COR-L47 (cell line): ENCODE measurements at regions not wholly inside any gene's neighbourhood (a gene's known extent, or its start where the extent isn't known, plus 50 kb on each side); places are given as distances from the start of the nearest gene placed in this dataset.
"Not testable (repeated sequence)": the region's sequence is repeated elsewhere in the genome, so short reads cannot be mapped to it uniquely, and the experiment has no call there.

Experiments
- DNase-seq: peaks from one replicate; lab custom pipeline; 2025; lab: John Stamatoyannopoulos, UW

- no peak for DNase-seq
These were observed 605.2 kb upstream of the EPHA5 start for GRCh38 chr4:66275411-66276038.

- peak; percentile 42 for DNase-seq
These were observed 602.8 kb upstream of the EPHA5 start for GRCh38 chr4:66273110-66273509.

- not testable (repeated sequence) for DNase-seq
These were observed 600.1 kb upstream of the EPHA5 start for GRCh38 chr4:66270356-66270755.

- DNase-seq = not testable (repeated sequence)
These were observed 596.3 kb upstream of the EPHA5 start for GRCh38 chr4:66266554-66266953.

GRCh38 chr4:66266035-66266434 is 595.7 kb upstream of the EPHA5 start:
- no peak for DNase-seq

GRCh38 chr4:66252291-66252690 is 582.0 kb upstream of the EPHA5 start:
- no peak for DNase-seq

GRCh38 chr4:66246643-66247042 is 576.4 kb upstream of the EPHA5 start:
- no peak for DNase-seq

GRCh38 chr4:66235876-66236275 is 565.6 kb upstream of the EPHA5 start:
- DNase-seq = no peak

- no peak for DNase-seq
These were observed 559.6 kb upstream of the EPHA5 start for GRCh38 chr4:66229885-66230284.

- DNase-seq = no peak
These were observed 555.2 kb upstream of the EPHA5 start for GRCh38 chr4:66225539-66225938.

- no peak for DNase-seq
These were observed 552.9 kb upstream of the EPHA5 start for GRCh38 chr4:66223068-66223703.

GRCh38 chr4:66219401-66219800 is 549.1 kb upstream of the EPHA5 start:
- no peak for DNase-seq

- DNase-seq = no peak
These were observed 546.0 kb upstream of the EPHA5 start for GRCh38 chr4:66216252-66216651.

GRCh38 chr4:66212489-66212888 is 542.2 kb upstream of the EPHA5 start:
- no peak for DNase-seq

GRCh38 chr4:66204534-66205247 is 534.4 kb upstream of the EPHA5 start:
- no peak for DNase-seq

- no peak for DNase-seq
These were observed 532.6 kb upstream of the EPHA5 start for GRCh38 chr4:66202870-66203269.

GRCh38 chr4:66197451-66197850 is 527.2 kb upstream of the EPHA5 start:
- DNase-seq = no peak

- DNase-seq = no peak
These were observed 523.2 kb upstream of the EPHA5 start for GRCh38 chr4:66193487-66193886.

- DNase-seq = no peak
These were observed 517.0 kb upstream of the EPHA5 start for GRCh38 chr4:66187175-66187720.

- no peak for DNase-seq
These were observed 515.8 kb upstream of the EPHA5 start for GRCh38 chr4:66186095-66186494.

- DNase-seq = no peak
These were observed 512.3 kb upstream of the EPHA5 start for GRCh38 chr4:66182636-66183035.

- DNase-seq = no peak
These were observed 508.6 kb upstream of the EPHA5 start for GRCh38 chr4:66178906-66179305.

- no peak for DNase-seq
These were observed 499.1 kb upstream of the EPHA5 start for GRCh38 chr4:66169341-66169740.
